ENCODE measurements at regions not wholly inside any gene's neighbourhood (a gene's known extent, or its start where the extent isn't known, plus 50 kb on each side); places are given as distances from the start of the nearest gene placed in this dataset.
"Not testable (repeated sequence)": the region's sequence is repeated elsewhere in the genome, so short reads cannot be mapped to it uniquely, and the experiment has no call there.

DNA sequence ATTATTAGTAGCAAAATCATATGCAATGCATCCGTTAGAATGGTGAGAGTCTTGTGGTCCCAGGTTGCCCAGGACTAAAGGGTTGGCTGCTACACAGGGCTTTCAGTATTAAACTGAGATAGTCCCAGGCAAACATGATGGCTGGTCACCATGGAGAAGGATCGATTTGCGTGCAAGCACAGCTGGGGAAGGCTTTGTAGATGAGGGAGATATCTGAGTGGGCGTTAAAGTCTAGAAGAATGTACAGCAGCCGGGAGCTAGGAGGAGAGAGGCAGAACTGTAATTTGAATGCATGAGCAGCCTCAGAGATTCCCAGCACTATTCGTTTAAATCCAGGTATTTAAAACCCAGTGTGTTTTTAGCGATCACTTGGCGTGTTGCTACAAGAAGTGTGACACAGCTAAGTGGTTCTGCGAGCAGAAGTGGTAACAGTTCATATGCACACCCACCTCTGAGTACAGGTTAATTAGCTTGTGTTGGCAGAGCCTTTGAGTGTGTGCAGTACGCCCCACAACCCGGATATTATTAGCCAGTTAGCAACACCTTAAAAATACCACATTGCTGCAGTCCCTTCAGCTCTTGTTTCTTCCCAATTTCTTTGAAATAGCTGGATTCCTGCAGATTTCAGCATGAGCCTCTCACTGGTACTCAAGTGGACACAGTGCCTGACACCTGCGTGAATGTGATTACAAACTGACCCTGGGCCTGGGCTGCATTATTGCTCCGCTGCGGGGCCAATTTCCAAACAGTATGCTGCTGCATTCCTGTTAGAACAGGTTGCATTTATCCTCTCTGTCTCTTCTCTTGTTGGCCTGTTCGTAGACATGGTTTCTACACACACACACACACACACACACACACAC, 67.2 kb upstream of the SCAF4 start:
- no peak overlapping the region for H3K27ac ChIP-seq (ENCODE audit: low read length, poor library complexity, severe bottlenecking)
- no peak overlapping the region for H4K91ac ChIP-seq (ENCODE audit: low read length)
- H2AFZ ChIP-seq (ENCODE audit: low read depth, low read length): no peak overlapping the region
- H2BK12ac ChIP-seq (ENCODE audit: low read length in 2 of 2): no peak overlapping the region
- H3K9ac ChIP-seq (ENCODE audit: low read length): no peak overlapping the region
- no peak overlapping the region for H3K18ac ChIP-seq (ENCODE audit: low read depth in 1 of 2, low read length in 2 of 2)
- H2BK15ac ChIP-seq (ENCODE audit: low read depth, poor library complexity, severe bottlenecking): no peak overlapping the region
- no peak overlapping the region for H2BK120ac ChIP-seq (ENCODE audit: low read depth, low read length)
- no peak overlapping the region for H2AK5ac ChIP-seq (ENCODE audit: low read length, severe bottlenecking)
- no peak overlapping the region for H3K4ac ChIP-seq (ENCODE audit: low read depth in 1 of 2, low read length in 2 of 2)
- no peaks in the 10 kb centered on the region for H3K4me1 ChIP-seq (ENCODE audit: control insufficient read depth, insufficient read depth, low read depth, low read length)
- H3K4me3 ChIP-seq (ENCODE audit: insufficient read depth in 1 of 2, low read depth in 1 of 2, low read length in 2 of 2): no peak overlapping the region
- no peak overlapping the region for H4K8ac ChIP-seq (ENCODE audit: low read length)
- H3K9me3 ChIP-seq (ENCODE audit: control insufficient read depth, low read length): no peaks in the 10 kb centered on the region
- H3K79me1 ChIP-seq (replicated peaks; ENCODE audit: low read length, poor library complexity, severe bottlenecking): no peaks in the 10 kb centered on the region
- H3K23ac ChIP-seq (ENCODE audit: low read length in 2 of 2): no peak overlapping the region
- H3K27me3 ChIP-seq (ENCODE audit: control insufficient read depth in 1 of 2, insufficient read depth in 1 of 2, low read length in 2 of 2): peaks cover 0 to 11% of the 10 kb centered on the region in 2 experiments
- H2BK5ac ChIP-seq (ENCODE audit: low read depth, low read length, poor library complexity, severe bottlenecking): no peak overlapping the region
- no peaks in the 10 kb centered on the region for H3K36me3 ChIP-seq (ENCODE audit: control insufficient read depth in 1 of 2, insufficient read depth in 2 of 2, low read depth in 1 of 2, low read length in 2 of 2)
- H3K14ac ChIP-seq (ENCODE audit: low read length in 2 of 2): no peak overlapping the region
- 85% methylated on average over 15 of the region's 15 CpGs for WGBS
- no peak for DNase-seq
- H3K4me2 ChIP-seq (ENCODE audit: low read length, poor library complexity, severe bottlenecking): no peak overlapping the region

- peaks cover 0 to 22% of the 10 kb centered on the region in 2 experiments for H3K27me3 ChIP-seq (ENCODE audit: control insufficient read depth in 1 of 2, insufficient read depth in 1 of 2, low read length in 2 of 2)
- no peak overlapping the region for H3K23ac ChIP-seq (ENCODE audit: low read length in 2 of 2)
- H3K27ac ChIP-seq (ENCODE audit: low read length, poor library complexity, severe bottlenecking): no peak overlapping the region
- H3K4me3 ChIP-seq (ENCODE audit: insufficient read depth in 1 of 2, low read depth in 1 of 2, low read length in 2 of 2): no peak overlapping the region
- H3K4ac ChIP-seq (ENCODE audit: low read depth in 1 of 2, low read length in 2 of 2): no peak overlapping the region
- H2BK15ac ChIP-seq (ENCODE audit: low read depth, poor library complexity, severe bottlenecking): no peak overlapping the region
- H3K18ac ChIP-seq (ENCODE audit: low read depth in 1 of 2, low read length in 2 of 2): no peak overlapping the region
- no peak overlapping the region for H4K91ac ChIP-seq (ENCODE audit: low read length)
- H3K14ac ChIP-seq (ENCODE audit: low read length in 2 of 2): no peak overlapping the region
- H3K9me3 ChIP-seq (ENCODE audit: control insufficient read depth, low read length): no peaks in the 10 kb centered on the region
- H3K36me3 ChIP-seq (ENCODE audit: control insufficient read depth in 1 of 2, insufficient read depth in 2 of 2, low read depth in 1 of 2, low read length in 2 of 2): no peaks in the 10 kb centered on the region
- no peak for DNase-seq
- whole genome bisulfite sequencing: 81% methylated on average over 2 of the region's 3 CpGs
- no peak overlapping the region for H2AFZ ChIP-seq (ENCODE audit: low read depth, low read length)
- H2AK5ac ChIP-seq (ENCODE audit: low read length, severe bottlenecking): no peak overlapping the region
- no peak overlapping the region for H2BK12ac ChIP-seq (ENCODE audit: low read length in 2 of 2)
- no peak overlapping the region for H2BK5ac ChIP-seq (ENCODE audit: low read depth, low read length, poor library complexity, severe bottlenecking)
- no peak overlapping the region for H3K4me2 ChIP-seq (ENCODE audit: low read length, poor library complexity, severe bottlenecking)
- no peak overlapping the region for H2BK120ac ChIP-seq (ENCODE audit: low read depth, low read length)
- no peaks in the 10 kb centered on the region for H3K79me1 ChIP-seq (replicated peaks; ENCODE audit: low read length, poor library complexity, severe bottlenecking)
- H4K8ac ChIP-seq (ENCODE audit: low read length): no peak overlapping the region
- H3K9ac ChIP-seq (ENCODE audit: low read length): no peak overlapping the region
- no peaks in the 10 kb centered on the region for H3K4me1 ChIP-seq (ENCODE audit: control insufficient read depth, insufficient read depth, low read depth, low read length)
Observed at GRCh38 chr21:31795992-31796391, 64.1 kb upstream of the SCAF4 start.

DNA sequence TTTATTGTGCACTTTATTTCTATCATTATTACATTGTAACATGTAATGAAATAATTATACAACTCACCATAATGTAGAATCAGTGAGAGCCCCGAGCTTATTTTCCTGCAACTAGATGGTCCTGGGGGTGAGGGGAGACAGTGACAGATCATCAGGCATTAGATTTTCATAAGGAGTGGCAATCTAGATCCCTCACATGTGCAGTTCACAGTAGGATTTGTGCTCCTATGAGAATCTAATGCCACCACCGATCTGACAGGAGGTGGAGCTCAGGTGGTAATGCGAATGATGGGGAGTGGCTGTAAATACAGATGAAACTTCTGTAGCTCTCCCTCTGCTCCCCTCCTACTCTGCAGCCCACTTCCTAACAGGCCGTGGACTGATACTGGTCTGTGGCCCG, 58.5 kb upstream of the SCAF4 start:
- H2BK120ac ChIP-seq (ENCODE audit: low read depth, low read length); H3K14ac ChIP-seq (ENCODE audit: low read length in 2 of 2); H2AK5ac ChIP-seq (ENCODE audit: low read length, severe bottlenecking); H3K4me2 ChIP-seq (ENCODE audit: low read length, poor library complexity, severe bottlenecking); H3K79me1 ChIP-seq (replicated peaks; ENCODE audit: low read length, poor library complexity, severe bottlenecking); H3K18ac ChIP-seq (ENCODE audit: low read depth in 1 of 2, low read length in 2 of 2); H3K9me3 ChIP-seq (ENCODE audit: control insufficient read depth, low read length); H3K36me3 ChIP-seq (ENCODE audit: control insufficient read depth in 1 of 2, insufficient read depth in 2 of 2, low read depth in 1 of 2, low read length in 2 of 2); H4K8ac ChIP-seq (ENCODE audit: low read length); H2BK5ac ChIP-seq (ENCODE audit: low read depth, low read length, poor library complexity, severe bottlenecking); H2AFZ ChIP-seq (ENCODE audit: low read depth, low read length); H4K91ac ChIP-seq (ENCODE audit: low read length); H2BK12ac ChIP-seq (ENCODE audit: low read length in 2 of 2); H3K4me3 ChIP-seq (ENCODE audit: insufficient read depth in 1 of 2, low read depth in 1 of 2, low read length in 2 of 2); H3K4me1 ChIP-seq (ENCODE audit: control insufficient read depth, insufficient read depth, low read depth, low read length); H3K23ac ChIP-seq (ENCODE audit: low read length in 2 of 2); H3K4ac ChIP-seq (ENCODE audit: low read depth in 1 of 2, low read length in 2 of 2); H3K27ac ChIP-seq (ENCODE audit: low read length, poor library complexity, severe bottlenecking); H3K9ac ChIP-seq (ENCODE audit: low read length); H2BK15ac ChIP-seq (ENCODE audit: low read depth, poor library complexity, severe bottlenecking); DNase-seq: not testable (repeated sequence)
- peaks cover 0 to 13% of the 10 kb centered on the region in 2 experiments for H3K27me3 ChIP-seq (ENCODE audit: control insufficient read depth in 1 of 2, insufficient read depth in 1 of 2, low read length in 2 of 2)
- 96% methylated on average over 3 of the region's 5 CpGs for WGBS

DNA sequence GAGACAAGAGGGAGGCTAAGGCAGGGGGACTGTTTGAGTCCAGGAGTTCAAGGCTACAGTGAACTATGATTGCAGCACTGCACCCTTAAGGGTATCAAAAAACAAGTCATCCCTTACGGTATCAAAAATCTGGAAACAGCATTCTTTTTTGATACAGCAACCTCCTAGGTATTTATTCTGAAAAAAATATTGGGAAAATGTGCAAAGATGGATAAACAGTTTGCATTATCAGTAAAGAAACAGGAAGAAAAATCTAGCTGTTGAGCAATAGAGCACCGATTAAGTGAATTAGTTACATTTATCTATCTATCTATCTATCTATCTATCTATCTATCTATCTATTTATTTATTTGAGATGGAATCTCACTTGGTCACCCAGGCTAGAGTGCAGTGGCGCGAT, 56.7 kb upstream of the SCAF4 start:
- Histone ChIP-seq H3K9ac (ENCODE audit: low read length) (no peak overlapping the region), H2BK120ac (ENCODE audit: low read depth, low read length) (no peak overlapping the region), H3K4me1 (ENCODE audit: control insufficient read depth, insufficient read depth, low read depth, low read length) (no peaks in the 10 kb centered on the region), H3K9me3 (ENCODE audit: control insufficient read depth, low read length) (no peaks in the 10 kb centered on the region), H3K18ac (ENCODE audit: low read depth in 1 of 2, low read length in 2 of 2) (no peak overlapping the region), H3K27ac (ENCODE audit: low read length, poor library complexity, severe bottlenecking) (no peak overlapping the region), H2BK12ac (ENCODE audit: low read length in 2 of 2) (no peak overlapping the region), H2AFZ (ENCODE audit: low read depth, low read length) (no peak overlapping the region), H4K91ac (ENCODE audit: low read length) (no peak overlapping the region), H2BK15ac (ENCODE audit: low read depth, poor library complexity, severe bottlenecking) (no peak overlapping the region), H2AK5ac (ENCODE audit: low read length, severe bottlenecking) (no peak overlapping the region), H3K4me3 (ENCODE audit: insufficient read depth in 1 of 2, low read depth in 1 of 2, low read length in 2 of 2) (no peak overlapping the region), H3K4ac (ENCODE audit: low read depth in 1 of 2, low read length in 2 of 2) (no peak overlapping the region), H3K27me3 (ENCODE audit: control insufficient read depth in 1 of 2, insufficient read depth in 1 of 2, low read length in 2 of 2) (peaks cover 0 to 7% of the 10 kb centered on the region in 2 experiments), H3K4me2 (ENCODE audit: low read length, poor library complexity, severe bottlenecking) (no peak overlapping the region), H3K79me1 (replicated peaks; ENCODE audit: low read length, poor library complexity, severe bottlenecking) (no peaks in the 10 kb centered on the region), H3K14ac (ENCODE audit: low read length in 2 of 2) (no peak overlapping the region), H2BK5ac (ENCODE audit: low read depth, low read length, poor library complexity, severe bottlenecking) (no peak overlapping the region), H3K36me3 (ENCODE audit: control insufficient read depth in 1 of 2, insufficient read depth in 2 of 2, low read depth in 1 of 2, low read length in 2 of 2) (no peaks in the 10 kb centered on the region), H3K23ac (ENCODE audit: low read length in 2 of 2) (no peak overlapping the region), H4K8ac (ENCODE audit: low read length) (no peak overlapping the region)
- 100% methylated on average over 2 of the region's 4 CpGs for WGBS
- DNase-seq: no peak

All from mesenchymal stem cell (in vitro differentiated cells and primary cell).